Activated T-cell treated with anti-CD3 and anti-CD28 coated beads for 4 hours (primary cell): ENCODE measurements at regions not wholly inside any gene's neighbourhood (a gene's known extent, or its start where the extent isn't known, plus 50 kb on each side); places are given as distances from the start of the nearest gene placed in this dataset.
"Not testable (repeated sequence)": the region's sequence is repeated elsewhere in the genome, so short reads cannot be mapped to it uniquely, and the experiment has no call there.

ENCODE experiments used
- DNase-seq: peaks from one replicate; pipeline ENCODE4 v3.0.0-alpha.2; 2020

DNA sequence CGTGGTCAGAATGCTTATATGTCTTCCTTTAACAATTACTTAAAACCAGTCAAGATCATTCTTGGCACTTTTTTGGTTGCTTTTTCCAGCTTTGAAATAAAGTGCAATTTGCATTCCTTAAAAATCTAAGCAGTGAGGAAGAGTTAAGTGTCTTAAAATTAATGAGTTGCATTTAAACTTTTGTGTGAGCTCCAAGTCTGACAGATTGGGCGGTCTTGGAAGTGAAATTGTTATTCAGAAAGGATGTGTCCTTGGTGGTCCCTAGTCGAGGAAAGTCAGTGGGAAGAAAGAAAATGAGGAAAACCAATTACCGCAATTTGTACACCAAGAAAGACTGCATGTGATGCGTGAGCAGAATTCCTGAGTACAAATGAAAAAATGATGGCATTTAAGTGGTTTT lies 132.5 kb downstream of the HHIPL2 start:
- DNase-seq, result no peak

DNA sequence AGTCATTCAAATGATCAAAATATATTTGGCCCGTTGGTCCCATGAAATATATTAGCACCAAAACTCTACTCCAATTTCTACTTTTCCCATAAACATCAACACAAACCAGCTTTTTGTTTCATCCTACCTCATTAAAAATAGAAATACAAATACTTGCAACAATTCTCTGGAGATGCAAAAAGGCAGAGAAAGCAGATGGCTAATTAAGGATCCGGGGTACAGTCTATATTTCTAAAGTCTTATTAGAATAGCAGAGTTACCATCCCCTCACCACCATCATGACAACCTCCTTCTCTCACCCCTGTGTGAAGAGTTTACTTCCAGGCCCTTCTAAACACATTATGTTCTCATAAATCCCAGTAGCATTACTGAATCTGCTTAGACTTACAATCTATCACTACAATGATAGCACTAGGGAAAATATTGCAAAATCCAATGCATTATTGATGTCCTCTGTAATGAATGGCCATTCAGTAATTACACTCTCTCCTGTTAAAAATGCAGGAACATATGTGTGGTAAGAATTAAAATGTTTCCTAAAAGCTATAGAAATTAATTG lies 133.8 kb downstream of the HHIPL2 start:
- DNase-seq, result no peak

DNA sequence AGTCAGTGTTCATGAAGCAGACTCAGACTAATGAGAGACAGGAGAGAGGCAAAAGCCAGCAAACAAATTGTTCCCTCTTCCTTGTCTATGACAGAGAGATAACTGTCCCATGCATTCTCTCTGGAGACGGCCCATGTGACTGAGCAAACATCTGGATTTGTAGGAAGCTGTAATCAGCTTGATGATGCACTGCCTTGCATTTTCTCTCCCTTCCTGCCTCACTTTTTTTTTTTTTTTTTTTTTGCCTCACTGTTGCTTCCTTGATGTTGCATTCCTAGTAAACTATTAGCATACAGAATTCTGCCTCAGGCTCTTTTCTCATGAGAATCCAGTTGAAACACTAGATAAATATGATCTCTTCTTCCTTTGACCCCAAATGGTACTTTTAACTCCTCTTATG lies 134.5 kb downstream of the HHIPL2 start:
- DNase-seq, result no peak

DNA sequence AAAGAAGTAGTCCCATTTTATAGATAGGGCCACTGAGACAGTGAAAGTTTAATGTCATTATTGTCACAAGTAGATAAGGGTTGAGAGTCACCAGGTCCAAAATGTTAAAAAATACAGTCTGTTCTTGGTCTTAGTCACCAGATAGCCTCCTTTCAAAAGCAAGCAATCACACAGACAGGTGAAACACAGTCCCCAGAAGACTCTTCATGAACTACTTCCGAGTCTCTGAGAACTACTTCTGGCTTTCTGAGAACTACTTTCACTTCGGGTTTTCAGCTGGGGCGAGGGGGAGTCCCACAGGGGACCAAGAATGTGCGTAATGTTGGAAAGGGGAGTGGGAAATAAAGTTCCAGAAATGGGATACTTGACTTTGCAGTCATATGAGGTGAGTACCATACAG lies 143.2 kb downstream of the HHIPL2 start:
- DNase-seq, result no peak

DNA sequence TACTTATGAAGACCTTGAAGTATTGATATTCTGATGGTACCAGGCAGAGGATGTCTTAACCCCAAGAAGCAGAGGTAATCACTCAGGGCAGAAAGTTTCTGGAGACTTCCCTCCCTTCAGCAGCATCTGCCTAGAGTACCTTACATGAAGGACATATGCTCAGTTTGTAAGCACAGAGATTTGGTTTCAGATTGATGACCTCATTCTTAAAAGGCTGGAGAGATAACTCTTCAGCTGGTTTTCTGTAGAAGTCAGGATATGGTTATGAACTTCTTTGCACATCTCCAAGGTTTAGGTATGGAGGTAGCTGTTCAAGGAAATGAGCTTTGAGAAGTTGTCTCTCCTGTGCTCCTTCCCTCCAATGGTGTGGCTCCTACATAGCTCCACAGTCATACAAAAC lies 148.7 kb downstream of the HHIPL2 start:
- DNase-seq, result no peak

DNA sequence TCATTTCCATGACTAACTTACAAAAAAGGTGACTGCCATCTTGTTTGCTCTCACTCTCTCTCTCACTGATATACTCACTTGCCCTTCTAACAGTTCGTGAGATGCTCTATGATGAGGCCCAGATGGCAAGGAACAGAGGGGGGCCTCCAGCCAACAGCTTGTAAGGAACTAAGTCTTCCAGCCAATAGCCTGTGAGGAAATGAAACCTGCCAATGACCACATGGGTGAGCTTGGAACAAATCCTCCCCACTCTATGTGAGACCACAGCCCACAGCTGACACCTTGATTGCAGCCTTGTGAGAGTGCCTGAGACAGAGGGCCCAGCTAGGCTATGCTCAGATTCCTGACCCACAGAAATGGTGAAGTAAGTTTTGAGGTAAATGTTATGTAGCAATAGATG lies 153.7 kb downstream of the HHIPL2 start:
- DNase-seq, result no peak

DNA sequence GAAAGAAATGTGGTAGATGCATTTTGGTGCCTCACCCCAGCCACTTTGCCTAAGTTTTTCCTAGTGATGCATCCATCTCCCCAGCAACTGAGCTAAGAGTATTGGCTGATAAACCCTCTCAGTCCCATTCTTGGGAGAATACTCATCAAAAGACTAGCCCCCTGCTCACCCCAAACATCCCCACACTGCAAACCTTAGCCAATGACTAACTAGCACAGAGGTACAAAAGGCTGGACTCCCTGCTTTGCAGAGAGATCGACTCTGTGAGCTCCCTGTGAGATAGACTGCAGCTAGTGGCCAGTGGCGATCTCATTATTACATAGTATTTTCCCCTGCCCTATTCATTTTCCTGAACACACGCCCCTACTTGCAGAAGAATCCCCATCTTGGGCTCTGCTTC lies 155.3 kb downstream of the HHIPL2 start:
- no peak for DNase-seq

DNA sequence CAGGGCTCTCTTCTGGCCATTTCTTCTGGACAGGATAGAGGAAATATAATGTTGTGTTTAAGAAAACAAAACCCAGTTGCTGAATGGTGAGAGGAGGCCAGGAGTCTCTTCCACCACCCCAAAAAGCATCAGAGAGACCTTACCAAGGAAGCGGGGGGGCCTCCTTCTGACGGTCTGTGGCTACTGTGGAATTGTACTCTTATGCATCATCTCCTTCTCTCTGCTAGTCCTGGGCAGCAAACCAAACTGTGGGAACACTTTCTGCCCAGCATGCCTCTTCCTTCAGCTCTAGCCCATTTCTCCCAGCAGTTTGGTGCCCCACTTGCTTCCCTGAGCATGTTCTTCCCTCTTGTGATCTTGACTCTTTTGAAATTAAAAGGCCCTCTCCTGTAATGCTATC lies 157.7 kb downstream of the HHIPL2 start:
- DNase-seq, result no peak

DNA sequence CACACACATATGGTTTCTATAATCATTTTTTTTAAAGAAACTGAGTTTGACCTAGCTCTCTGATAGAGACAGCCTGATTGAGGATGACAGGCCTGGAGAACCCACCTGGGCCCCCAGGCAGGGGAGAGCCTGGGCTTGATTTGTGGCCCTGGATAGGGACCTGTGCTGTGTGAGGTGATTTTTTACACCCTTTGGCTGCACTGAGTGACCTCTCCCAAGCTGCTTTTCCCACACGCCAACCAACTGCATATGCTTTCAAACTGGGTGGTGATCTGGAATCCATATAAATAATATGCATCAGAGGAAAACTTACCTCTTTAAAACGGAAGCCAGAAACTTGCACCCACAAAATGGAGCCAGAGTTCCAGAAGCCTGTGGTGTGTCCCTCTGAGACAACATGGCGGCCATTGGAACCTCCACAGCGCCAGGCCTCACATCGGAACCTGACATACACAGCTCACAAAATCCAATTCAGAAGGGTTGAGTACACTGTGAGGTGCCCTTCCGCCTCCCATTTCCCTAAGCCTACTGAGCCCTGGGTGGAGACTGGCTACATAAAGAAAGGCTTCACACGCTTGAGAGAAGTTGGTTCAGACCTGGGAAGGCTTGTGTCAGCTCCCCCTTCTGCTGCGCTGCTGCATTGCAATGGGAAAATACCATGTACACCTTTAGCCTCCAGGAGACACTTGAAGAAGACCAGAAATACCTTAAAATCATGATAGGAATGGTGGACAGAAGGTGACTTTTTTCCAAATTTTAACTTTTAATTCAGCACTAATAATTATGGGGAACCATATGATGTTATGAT lies 160.7 kb downstream of the HHIPL2 start:
- no peak for DNase-seq

DNA sequence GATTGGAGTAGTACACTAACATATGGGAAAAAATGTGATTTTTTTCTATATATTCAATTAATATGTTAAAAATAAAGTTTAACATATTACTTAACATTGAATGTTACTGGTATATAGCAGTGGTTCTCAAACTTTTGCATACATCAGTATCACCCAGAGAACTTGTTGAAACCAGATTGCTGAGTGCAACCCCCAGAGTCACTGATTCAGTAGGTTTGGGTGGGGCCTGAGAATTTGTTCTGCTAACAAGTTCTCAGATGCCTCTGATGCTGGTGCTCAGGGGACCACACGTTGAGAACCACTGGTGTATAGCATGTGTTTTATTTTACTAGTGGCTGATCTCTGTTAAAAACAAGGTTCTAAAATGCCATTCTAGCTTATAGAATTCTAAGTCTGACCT lies 161.9 kb downstream of the HHIPL2 start:
- no peak for DNase-seq

DNA sequence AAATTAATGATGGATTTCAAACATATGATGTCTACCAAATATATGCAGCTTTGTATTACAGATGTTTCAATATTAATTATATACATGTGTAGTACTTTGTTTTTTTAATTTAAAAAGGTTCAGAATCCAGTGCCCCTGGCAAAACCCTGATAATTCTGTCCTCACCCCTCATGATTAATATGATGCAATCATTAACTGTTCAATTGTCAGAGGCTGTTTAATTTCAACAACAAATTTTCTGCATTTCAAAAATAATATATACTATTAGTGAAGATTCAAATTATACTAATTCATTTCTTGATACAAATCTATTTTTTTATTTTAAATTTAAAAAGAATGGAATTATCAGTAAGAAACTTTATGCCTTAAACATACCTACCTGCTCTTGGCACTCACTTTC lies 162.6 kb downstream of the HHIPL2 start:
- DNase-seq, result no peak

DNA sequence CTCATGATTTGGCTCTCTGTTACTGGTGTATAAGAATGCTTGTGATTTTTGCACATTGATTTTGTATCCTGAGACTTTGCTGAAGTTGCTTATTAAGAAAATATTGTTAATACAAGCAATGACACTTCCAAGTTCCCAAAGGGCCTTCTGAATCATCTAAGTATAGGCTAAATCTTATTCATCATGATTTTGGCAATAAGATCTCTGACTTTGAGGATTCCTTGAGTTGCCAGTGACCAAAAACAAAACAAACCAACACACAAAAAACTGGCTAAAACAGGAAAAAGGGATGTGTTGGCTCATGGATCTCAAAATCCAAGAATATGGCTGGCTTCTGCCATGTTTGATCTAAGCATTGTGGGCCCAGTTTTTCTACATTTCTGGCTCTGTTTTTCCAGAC lies 163.4 kb downstream of the HHIPL2 start:
- DNase-seq, result no peak

DNA sequence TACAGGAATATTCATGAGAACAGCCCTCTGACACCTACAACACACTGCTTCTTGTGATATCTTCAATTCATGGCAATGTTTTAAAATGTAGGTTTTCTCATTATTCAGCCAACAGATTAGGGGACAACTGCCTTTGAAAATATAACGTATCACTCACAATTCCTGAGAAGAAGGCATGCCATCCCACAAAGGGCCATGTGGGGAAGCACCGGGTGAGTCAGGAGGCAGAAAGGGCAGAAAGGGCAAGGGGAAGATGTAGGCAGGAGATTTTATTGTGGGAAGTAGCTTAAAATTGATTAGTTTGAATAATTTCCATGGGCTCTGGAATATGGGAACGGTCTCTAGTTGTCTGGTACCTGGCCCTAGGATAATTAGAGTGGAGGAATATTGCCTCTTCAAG lies 165.7 kb downstream of the HHIPL2 start:
- no peak for DNase-seq

DNA sequence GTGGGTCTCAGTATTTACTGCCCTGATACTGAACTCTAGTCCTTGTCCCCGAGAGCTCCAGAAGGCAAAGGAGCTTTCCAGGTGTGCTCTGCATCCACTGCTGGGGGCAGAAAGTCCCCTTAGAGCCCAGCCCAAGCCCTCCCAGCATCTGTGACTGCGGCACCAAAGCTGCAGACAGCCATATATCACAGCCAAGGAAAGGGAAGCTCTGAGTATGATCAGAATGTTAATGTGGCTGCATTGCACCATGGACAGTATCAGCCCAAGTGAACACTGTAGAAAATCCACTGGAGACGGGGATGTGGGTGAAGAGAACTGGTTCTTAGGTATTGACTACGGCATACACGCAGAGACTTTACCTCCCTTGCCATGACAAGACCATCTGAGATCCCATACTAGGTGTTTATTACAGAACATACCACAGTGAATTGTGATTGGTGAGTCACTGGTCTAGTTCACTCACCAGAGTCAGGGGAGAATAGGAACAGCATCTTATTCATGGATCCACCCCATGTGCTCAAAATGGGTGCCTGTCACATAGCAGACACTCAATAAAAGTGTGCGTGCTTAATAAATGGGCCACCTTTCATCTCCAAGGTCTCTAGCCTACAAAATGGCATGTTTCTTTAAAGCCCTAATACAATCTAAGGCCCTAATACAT lies 170.3 kb downstream of the HHIPL2 start:
- DNase-seq, result no peak

DNA sequence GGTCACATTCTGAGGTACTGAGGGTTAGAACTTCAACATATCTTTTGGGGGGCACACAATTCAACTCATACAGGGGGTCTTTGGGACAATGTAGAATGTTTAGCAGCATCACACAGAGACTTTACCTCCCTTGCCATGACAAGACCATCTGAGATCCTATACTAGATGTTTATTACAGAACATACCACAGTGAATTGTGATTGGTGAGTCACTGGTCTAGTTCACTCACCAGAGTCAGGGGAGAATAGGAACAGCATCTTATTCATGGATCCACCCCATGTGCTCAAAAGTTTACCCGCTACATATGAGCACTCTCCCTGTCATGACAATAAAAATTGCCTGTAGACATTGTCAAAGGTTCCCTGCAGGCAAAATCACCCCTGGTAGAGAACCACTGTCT lies 171.1 kb downstream of the HHIPL2 start:
- not testable (repeated sequence) for DNase-seq

DNA sequence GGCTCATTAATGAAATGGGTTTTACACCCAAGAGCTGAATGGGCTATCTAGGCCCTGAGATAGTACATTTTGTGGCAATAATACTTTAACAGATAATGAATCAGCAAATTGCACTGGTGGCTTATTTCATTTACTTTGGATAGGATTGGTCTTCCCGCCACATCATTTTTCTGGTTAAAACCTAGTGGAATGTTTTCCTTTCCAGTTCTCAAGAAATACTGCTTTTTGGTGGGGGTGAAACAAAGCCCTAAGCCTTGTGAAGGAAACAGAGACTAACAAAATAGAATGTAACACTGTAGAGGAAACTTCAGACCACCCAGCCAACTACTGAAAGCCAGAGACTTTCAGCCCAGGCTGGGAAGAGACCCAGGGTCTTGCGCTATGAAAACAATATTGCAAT lies 172.2 kb downstream of the HHIPL2 start:
- DNase-seq, result no peak

DNA sequence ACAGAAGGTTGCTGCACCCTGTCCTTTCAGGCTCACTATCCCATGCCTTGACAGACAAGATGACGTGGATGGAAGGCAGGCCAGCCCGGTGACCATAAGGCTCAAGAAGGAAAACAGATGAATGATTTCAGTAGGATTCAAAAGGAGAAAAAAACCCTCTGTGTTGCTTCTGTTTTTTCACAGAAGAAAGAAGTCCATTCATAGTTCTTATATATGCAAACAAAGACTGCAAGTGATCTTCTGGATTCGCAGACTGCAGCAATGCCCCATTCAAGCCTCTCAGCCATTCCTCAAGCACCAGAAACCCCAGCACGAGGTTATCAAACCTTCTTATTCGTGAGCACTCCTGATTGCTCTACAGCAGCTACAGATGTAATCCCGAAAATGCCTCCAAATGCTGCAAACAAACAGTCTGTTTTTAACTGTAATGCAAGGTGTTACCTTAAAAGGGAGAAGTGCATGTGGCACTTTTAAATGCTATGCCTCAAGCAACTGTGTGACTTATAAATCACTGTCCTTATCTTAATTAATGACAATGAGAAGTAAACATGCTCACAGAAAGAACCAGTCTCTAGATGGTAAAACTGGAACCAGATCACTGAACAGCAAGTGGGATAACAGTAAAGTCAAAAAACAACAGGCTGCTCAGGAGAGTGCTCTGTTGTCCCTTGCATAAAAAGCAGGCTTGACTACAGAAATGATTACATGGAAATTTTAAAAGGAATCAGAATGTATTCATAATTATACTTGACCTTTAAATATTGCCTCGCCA lies 173.9 kb downstream of the HHIPL2 start:
- DNase-seq, result no peak

DNA sequence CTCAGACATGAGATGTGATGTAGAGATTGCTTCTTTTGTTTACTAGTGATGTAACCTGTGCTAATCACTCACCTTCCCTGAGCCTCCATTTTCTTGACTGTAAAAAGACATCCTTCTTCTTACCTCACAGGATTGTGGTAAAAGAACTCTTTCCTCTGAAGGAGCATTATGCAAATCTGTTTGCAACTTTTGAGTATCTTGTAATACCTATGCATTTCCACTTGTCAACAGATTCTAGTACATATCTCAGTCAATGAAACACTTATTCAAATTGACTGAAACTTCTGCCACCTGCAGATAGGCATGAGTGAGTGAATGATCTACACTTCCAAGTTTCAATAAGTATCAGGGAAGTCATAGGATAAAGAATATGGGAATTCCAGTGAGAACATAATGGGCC lies 174.7 kb downstream of the HHIPL2 start:
- DNase-seq, result no peak

DNA sequence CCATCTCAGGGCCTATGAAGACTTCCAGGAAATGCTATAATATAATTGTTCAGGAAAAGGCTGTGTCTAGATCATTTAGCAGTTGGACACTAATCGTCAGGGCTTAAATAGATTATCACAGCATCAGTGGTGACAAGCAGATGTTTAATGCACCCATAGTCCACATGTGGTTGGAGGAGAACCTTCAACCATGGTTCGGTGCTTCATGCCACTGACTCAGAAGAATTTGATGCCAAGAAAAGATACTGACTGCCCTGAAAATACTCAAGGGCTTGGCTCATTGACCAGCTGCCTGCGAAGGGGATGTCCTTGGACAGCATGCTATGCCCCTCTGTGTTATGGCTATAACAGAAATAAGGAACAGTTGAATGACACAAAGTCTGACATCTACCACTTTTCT lies 175.7 kb downstream of the HHIPL2 start:
- DNase-seq, result no peak

DNA sequence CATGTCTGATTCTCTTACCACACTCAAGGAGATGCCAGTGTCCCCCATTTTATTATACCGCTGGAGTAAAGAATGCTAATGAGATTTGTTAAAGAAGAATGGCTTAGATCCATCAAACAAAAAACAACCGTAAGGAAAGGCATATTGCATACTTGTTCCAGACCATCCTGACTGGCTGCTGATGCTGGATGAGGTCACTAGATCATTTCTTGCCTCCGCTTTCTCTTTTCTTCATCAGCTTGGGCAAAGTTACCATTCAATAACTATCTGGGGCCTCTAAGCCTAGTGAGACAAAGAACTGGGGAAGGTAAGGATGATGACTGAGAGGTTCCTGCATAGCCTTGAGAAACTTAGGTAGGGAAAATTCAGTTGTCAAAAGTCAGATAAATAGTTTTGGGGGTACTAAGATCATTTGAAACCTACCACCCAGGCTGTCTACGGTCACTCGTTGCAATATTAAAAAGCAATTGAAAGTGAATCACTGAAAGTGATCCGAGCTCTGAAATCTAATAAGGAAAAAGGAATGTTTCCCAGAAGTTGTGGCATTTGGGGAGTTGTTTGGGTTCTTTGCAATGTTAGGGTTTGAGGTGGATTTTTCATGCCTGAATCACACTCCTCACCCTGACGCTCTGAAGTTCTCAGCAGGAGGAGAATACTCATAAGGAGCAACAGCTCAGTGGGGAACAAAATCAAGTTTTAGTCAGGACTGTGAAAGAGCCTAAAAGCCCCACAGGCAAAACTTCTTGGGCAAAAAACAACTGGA lies 176.8 kb downstream of the HHIPL2 start:
- DNase-seq, result no peak

DNA sequence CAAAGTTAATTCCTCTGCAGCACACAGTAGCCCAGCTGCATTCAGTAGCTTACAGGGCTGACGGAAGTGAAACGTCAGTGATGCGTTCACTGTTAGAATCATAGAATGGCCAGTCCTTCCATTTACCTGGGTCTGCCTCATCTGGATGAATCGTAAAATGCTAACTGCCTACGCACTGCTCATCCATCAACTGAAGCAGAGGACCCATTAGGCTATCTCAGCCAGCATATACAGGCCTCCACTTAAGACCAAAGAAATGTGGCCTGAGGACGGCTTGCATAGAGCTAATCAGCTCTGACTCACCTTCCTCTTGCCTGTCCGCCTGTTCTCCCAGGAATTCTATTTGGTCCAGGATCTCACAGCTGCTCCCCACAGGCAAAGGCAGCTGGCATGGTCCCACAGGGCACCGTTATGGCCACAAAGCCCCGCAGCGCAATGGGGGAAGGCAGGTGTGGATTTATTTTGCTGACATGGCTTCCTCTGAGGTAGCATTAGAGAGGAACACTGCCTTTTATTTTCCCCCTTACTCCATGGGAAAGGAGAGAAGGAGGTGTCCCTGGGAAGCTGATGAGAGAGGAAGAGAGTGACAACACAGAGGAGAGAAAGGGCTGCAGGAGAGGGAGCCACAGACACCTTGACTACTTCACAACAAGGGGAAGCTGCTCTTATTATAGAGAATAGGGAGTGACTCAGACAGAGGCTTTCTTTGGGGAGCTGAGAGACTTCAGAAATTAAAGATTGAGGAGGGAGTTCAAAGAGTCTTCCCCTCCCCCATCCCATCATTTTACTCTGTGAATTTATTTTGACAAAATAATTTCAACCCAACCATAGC lies 177.6 kb downstream of the HHIPL2 start:
- no peak for DNase-seq

DNA sequence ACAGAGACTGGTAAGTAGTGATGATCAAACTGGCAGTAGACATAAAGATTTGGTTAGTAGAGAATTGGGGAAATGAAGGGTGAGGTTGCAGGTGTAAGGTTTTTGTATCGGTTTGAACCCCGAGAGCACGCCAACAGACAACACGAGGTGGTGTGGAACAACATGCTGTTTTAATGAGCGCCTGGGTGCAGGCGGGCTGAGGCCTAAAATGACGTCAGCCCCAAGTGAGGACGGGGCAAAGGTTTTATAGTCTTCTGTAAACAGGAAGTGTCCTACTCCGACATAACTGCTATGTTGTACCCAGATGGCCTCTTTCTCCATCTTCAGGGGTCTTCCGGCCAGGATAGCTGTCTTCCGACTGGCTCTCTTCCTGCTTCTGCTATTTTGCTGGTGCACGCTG lies 178.8 kb downstream of the HHIPL2 start:
- DNase-seq, result no peak
